H1 (cell line): ENCODE measurements at regions not wholly inside any gene's neighbourhood (a gene's known extent, or its start where the extent isn't known, plus 50 kb on each side); places are given as distances from the start of the nearest gene placed in this dataset.

ENCODE experiments used
- CBX5 ChIP-seq: fragments of 300-800, 300-1000 bp; sonication (generic); IDR thresholded peaks from 2 replicates; pipeline ENCODE4 v1.7.1; 2016; ENCODE audit warnings: antibody characterized with exemption, low read length, low read depth
- CHD7 ChIP-seq: fragments of 300-600 bp; sonication (generic); IDR thresholded peaks from 2 replicates; pipeline ENCODE4 v1.7.1; 2012; ENCODE audit warnings: low read length, moderate library complexity, mild to moderate bottlenecking, inconsistent platforms; ENCODE audit not compliant: insufficient replicate concordance
- CREB1 ChIP-seq: IDR thresholded peaks from 2 replicates; pipeline ENCODE4 v1.6.1; 2012; ENCODE audit warnings: inconsistent platforms
- CTBP2 ChIP-seq: IDR thresholded peaks from 2 replicates; pipeline ENCODE4 v1.7.0; 2011; ENCODE audit warnings: borderline replicate concordance, mild to moderate bottlenecking, moderate library complexity, mixed read lengths, low read length; ENCODE audit not compliant: insufficient read depth, insufficient read length
- EP300 ChIP-seq, 2 experiments: IDR thresholded peaks; 1 replicate in 1 of 2; 2 replicates in 1 of 2; pipeline ENCODE4 v1.6.1; 2011 to 2012; ENCODE audit warnings: low read depth in 2 of 2, low read length in 2 of 2, mild to moderate bottlenecking in 2 of 2, borderline replicate concordance in 1 of 2, inconsistent platforms in 1 of 2, moderate library complexity in 1 of 2
- GABPA ChIP-seq: IDR thresholded peaks from 2 replicates; pipeline ENCODE4 v1.6.1; 2011; ENCODE audit warnings: mild to moderate bottlenecking, low read length, moderate library complexity, borderline replicate concordance; ENCODE audit not compliant: insufficient read depth
- KDM4A ChIP-seq: IDR thresholded peaks from one replicate; pipeline ENCODE4 v1.7.1; 2012; ENCODE audit warnings: low read depth, mild to moderate bottlenecking, moderate library complexity, low read length, inconsistent platforms; ENCODE audit not compliant: severe bottlenecking
- POLR2A ChIP-seq, 2 experiments: IDR thresholded peaks; 1 replicate in 1 of 2; 2 replicates in 1 of 2; pipeline ENCODE4 v1.6.1; 2011; ENCODE audit warnings: low read depth in 2 of 2, low read length in 2 of 2, mild to moderate bottlenecking in 2 of 2; ENCODE audit errors: control extremely low read depth in 1 of 2
- TAF7 ChIP-seq: optimal IDR thresholded peaks from 2 replicates; pipeline ENCODE3; 2011; ENCODE audit warnings: low read depth, mild to moderate bottlenecking, inconsistent platforms, low read length, moderate library complexity, borderline replicate concordance

- TF ChIP-seq CHD7 (no peak), CREB1 (no peak), KDM4A (no peak), CBX5 (no peak), CTBP2 (no peak), GABPA (no peak), POLR2A (IDR thresholded peaks at IDR 0.05; ENCODE audit: control extremely low read depth in 1 of 2, low read depth in 2 of 2, low read length in 2 of 2) (no peak), TAF7 (no peak), EP300 (IDR thresholded peaks at IDR 0.05; ENCODE audit: borderline replicate concordance in 1 of 2, low read depth in 2 of 2, low read length in 2 of 2) (no peak)
Observed at GRCh38 chr10:59078978-59079377, 97.5 kb upstream of the PHYHIPL start (continued).
